Smooth muscle cell (in vitro differentiated cells): ENCODE measurements at regions not wholly inside any gene's neighbourhood (a gene's known extent, or its start where the extent isn't known, plus 50 kb on each side); places are given as distances from the start of the nearest gene placed in this dataset.

Experiments used
- DNase-seq: peaks from one replicate; lab custom pipeline; 2025; ENCODE audit not compliant: unreplicated experiment; lab: John Stamatoyannopoulos, UW
- H2AFZ ChIP-seq: fragments of 200-600 bp; sonication (generic); 2 replicates; pipeline ENCODE4 v1.6.0; 2016; ENCODE audit warnings: antibody characterized with exemption, low read depth, mild to moderate bottlenecking
- H3F3A ChIP-seq: fragments of 200-600 bp; sonication (generic); 2 replicates; pipeline ENCODE4 v1.6.0; 2017; ENCODE audit warnings: antibody characterized with exemption, low read depth
- H3K27ac ChIP-seq: fragments of 200-600 bp; sonication (generic); 2 replicates; pipeline ENCODE4 v1.5.1; 2016; ENCODE audit warnings: low read depth, mild to moderate bottlenecking
- H3K27me3 ChIP-seq: fragments of 200-600 bp; sonication (generic); 2 replicates; pipeline ENCODE4 v1.6.1; 2016; ENCODE audit warnings: low read depth, mild to moderate bottlenecking
- H3K36me3 ChIP-seq: fragments of 200-600 bp; sonication (generic); 2 replicates; pipeline ENCODE4 v1.5.1; 2016; ENCODE audit warnings: low read depth
- H3K4me1 ChIP-seq: fragments of 200-600 bp; sonication (generic); 2 replicates; pipeline ENCODE4 v1.5.1; 2016; ENCODE audit warnings: low read depth
- H3K4me2 ChIP-seq: fragments of 200-600 bp; sonication (generic); 2 replicates; pipeline ENCODE4 v1.6.0; 2016; ENCODE audit warnings: mild to moderate bottlenecking
- H3K4me3 ChIP-seq: fragments of 200-600 bp; sonication (generic); 2 replicates; pipeline ENCODE4 v1.5.1; 2016; ENCODE audit warnings: mild to moderate bottlenecking
- H3K79me2 ChIP-seq: fragments of 200-600 bp; sonication (generic); 2 replicates; pipeline ENCODE4 v1.6.0; 2016; ENCODE audit warnings: low read depth, mild to moderate bottlenecking
- H3K9ac ChIP-seq: fragments of 200-600 bp; sonication (generic); 2 replicates; pipeline ENCODE4 v1.6.0; 2016; ENCODE audit warnings: low read depth
- H3K9me3 ChIP-seq: fragments of 200-600 bp; sonication (generic); replicated peaks from 2 replicates; pipeline ENCODE4 v1.5.1; 2016; ENCODE audit warnings: low read depth
- H4K20me1 ChIP-seq: fragments of 200-600 bp; sonication (generic); 2 replicates; pipeline ENCODE4 v1.6.0; 2016; ENCODE audit warnings: low read depth
- CTCF ChIP-seq: fragments of 200-600 bp; sonication (generic); IDR thresholded peaks from 2 replicates; pipeline ENCODE4 v1.5.1; 2017; ENCODE audit warnings: borderline replicate concordance, mild to moderate bottlenecking, antibody characterized with exemption; ENCODE audit not compliant: insufficient read depth, poor library complexity, severe bottlenecking
- WGBS: methylation state at CpG from one replicate; pipeline ENCODE4 v1.1.7; 2016; ENCODE audit warnings: low lambda C conversion rate; 5-methylcytosine and 5-hydroxymethylcytosine counted together

GRCh38 chr2:35461406-35461805 is 894.2 kb upstream of the CRIM1 start:
- H3K36me3 ChIP-seq = no peaks in the 10 kb centered on the region
- no peak overlapping the region for H3K4me3 ChIP-seq
- no peak overlapping the region for H2AFZ ChIP-seq
- no peaks in the 10 kb centered on the region for H4K20me1 ChIP-seq
- no peaks in the 10 kb centered on the region for H3K4me1 ChIP-seq
- no peaks in the 10 kb centered on the region for H3K27me3 ChIP-seq
- no peak for TF ChIP-seq CTCF
- no peaks in the 10 kb centered on the region for H3F3A ChIP-seq
- H3K9me3 ChIP-seq = no peaks in the 10 kb centered on the region
- H3K9ac ChIP-seq = no peak overlapping the region
- no peak for DNase-seq
- no peak overlapping the region for H3K4me2 ChIP-seq
- no peaks in the 10 kb centered on the region for H3K79me2 ChIP-seq
- no peak overlapping the region for H3K27ac ChIP-seq

GRCh38 chr2:35454966-35455638 is 900.5 kb upstream of the CRIM1 start:
- H2AFZ ChIP-seq = no peak overlapping the region
- H3K4me3 ChIP-seq = no peak overlapping the region
- no peak for DNase-seq
- no peaks in the 10 kb centered on the region for H3K36me3 ChIP-seq
- H3K9me3 ChIP-seq = no peaks in the 10 kb centered on the region
- H3K9ac ChIP-seq = no peak overlapping the region
- H3K27ac ChIP-seq = no peak overlapping the region
- no peak overlapping the region for H3K4me2 ChIP-seq
- 87% methylated on average over 3 of the region's 3 CpGs for WGBS
- TF ChIP-seq CTCF = no peak
- peaks cover 5% of the 10 kb centered on the region for H3K4me1 ChIP-seq
- no peaks in the 10 kb centered on the region for H3F3A ChIP-seq
- no peaks in the 10 kb centered on the region for H3K27me3 ChIP-seq
- no peaks in the 10 kb centered on the region for H4K20me1 ChIP-seq
- H3K79me2 ChIP-seq = no peaks in the 10 kb centered on the region

GRCh38 chr2:35447821-35448220 is 907.8 kb upstream of the CRIM1 start:
- Histone ChIP-seq H3K27ac (no peak overlapping the region), H3K36me3 (no peaks in the 10 kb centered on the region), H3K79me2 (no peaks in the 10 kb centered on the region), H3K27me3 (no peaks in the 10 kb centered on the region), H2AFZ (no peak overlapping the region), H3K9ac (no peak overlapping the region), H4K20me1 (no peaks in the 10 kb centered on the region), H3K9me3 (no peaks in the 10 kb centered on the region), H3K4me2 (no peak overlapping the region), H3K4me1 (no peaks in the 10 kb centered on the region), H3K4me3 (no peak overlapping the region), H3F3A (no peaks in the 10 kb centered on the region)
- DNase-seq = no peak
- no peak for TF ChIP-seq CTCF

- Histone ChIP-seq H3K4me2 (no peak overlapping the region), H3K27me3 (no peaks in the 10 kb centered on the region), H3K79me2 (no peaks in the 10 kb centered on the region), H2AFZ (no peak overlapping the region), H3K4me1 (no peaks in the 10 kb centered on the region), H3K27ac (no peak overlapping the region), H3F3A (no peaks in the 10 kb centered on the region), H3K36me3 (no peaks in the 10 kb centered on the region), H3K9me3 (no peaks in the 10 kb centered on the region), H3K9ac (no peak overlapping the region), H4K20me1 (no peaks in the 10 kb centered on the region), H3K4me3 (no peak overlapping the region)
- no peak for TF ChIP-seq CTCF
- DNase-seq = no peak
- 36% methylated on average over 5 of the region's 5 CpGs for WGBS
Observed at GRCh38 chr2:35447215-35447614, 908.4 kb upstream of the CRIM1 start.
